Pulmonary artery endothelial cell (primary cell): ENCODE measurements at regions not wholly inside any gene's neighbourhood (a gene's known extent, or its start where the extent isn't known, plus 50 kb on each side); places are given as distances from the start of the nearest gene placed in this dataset.
"Not testable (repeated sequence)": the region's sequence is repeated elsewhere in the genome, so short reads cannot be mapped to it uniquely, and the experiment has no call there.

Experiments used
- DNase-seq: peaks from one replicate; pipeline ENCODE4 v3.0.0-alpha.2; 2011; ENCODE audit warnings: low read depth, low spot score

DNA sequence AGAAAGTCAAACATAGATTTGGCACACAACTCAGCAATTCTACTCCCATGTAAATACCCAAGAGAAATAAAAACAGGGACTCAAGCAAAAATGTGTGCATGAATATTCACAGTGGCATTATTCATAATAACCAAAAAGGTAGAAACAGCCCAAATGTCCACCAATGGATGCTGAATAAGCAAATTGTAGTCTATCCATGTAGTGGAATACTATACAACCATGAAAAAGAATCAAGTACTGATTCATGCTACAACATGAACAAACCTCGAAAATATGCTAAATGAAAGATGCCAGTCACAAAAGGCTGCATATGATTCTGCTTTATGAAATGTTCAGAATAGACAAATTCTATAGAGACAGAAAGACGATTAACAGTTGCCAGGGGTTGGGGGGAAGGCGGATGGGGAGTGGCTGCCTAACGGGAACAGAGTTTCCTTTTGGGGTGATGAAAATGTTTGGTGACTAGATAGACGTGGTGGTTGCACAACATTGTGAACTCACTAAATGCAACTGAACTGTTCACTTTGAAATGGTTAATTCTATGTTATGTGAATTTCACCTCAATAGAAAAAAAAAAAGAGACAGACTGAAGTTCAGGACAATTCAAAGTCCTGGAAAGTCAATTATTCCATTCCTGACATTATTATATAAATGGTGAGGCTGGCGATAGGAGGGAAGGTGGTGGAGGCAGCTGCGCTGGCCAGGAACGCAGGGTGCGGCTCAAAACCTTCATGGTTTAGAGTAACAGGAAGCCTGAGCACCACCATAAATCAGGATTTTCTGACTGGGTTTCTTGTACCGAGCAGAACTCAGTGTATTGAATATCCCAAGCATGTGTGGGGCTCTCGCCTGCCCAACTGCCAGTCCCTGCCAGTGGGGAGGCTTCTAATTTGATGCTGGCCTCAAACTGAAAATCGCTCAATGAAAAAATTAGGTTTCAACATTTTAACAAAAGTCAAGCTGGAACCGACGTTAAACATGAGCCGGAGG lies 300.9 kb downstream of the C16orf95 start:
- DNase-seq = no peak

DNA sequence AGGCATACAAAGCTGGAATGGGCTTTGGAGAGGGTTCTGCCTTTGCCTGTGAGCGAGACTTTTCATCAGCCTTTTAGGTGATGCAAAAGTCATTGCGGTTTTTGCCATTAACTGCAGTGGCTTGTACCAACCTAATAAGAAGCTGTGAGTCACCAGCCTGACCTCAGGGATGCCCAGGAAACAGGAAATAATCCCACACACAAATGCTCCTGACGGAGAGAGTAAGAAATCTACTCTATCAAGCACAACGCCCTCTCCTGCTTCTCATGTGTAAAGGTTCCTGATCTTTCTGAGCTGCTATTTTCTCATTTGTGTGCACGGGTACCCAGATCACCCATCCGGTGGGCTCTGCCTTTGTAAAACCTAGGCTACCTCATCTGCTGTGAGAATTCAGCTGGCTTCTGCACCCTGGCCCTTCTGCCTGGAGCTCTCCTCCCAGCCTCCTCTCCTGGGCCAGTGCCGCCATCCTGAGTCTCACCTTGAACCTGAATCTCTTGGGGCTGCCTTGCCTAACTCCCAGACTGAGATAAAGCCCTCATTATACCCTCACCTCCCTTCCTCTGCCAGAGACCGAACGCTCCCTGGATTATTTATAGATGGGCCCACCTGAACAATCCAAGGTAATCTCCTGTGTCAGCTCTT lies 299.7 kb downstream of the C16orf95 start:
- DNase-seq = peak; percentile 75

DNA sequence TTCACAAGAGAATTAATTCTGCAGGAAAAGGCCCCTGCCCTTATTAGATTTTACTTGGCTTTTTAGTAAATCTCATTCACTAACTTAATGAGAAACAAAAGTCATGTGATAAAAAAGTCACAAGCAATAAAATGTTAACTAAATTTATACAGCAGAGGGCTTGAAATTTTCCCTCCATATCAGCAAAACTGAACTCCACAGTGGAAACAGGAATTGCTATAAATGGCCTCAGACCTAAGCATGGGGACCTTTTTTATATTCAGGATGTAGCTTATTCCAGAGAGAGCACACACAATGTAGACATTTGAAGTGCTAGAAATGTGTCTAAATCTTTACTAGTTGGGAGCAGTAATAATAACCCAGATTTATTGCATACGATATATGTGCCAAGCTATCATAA lies 291.5 kb downstream of the C16orf95 start:
- DNase-seq = no peak

DNA sequence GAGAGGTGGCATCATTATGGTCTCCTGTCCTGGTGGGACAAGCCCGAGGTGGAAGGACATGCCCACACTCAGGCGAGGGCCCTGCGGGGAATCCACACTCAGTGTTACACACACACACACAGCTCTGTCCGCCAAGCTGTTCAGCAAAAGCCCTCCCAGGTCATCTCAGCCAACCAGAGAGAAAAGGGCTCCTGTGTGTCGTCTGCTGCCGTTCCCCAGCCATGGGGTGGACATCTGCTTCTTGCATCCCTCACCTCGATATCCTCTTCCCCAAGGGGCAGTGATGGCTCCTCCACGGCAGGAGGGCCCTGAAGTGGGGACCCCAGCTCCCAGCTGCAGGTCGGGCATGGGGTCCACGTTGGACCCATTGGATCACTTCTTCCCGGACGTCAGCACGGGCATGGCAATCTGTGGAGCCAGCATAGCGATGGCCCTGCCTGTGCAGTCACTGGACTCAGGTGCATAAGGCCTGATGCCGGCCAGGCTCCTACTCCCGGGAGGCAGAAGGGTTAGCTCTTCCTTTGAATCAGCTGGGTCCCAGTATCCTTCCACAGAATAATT lies 290.1 kb downstream of the C16orf95 start:
- no peak for DNase-seq

DNA sequence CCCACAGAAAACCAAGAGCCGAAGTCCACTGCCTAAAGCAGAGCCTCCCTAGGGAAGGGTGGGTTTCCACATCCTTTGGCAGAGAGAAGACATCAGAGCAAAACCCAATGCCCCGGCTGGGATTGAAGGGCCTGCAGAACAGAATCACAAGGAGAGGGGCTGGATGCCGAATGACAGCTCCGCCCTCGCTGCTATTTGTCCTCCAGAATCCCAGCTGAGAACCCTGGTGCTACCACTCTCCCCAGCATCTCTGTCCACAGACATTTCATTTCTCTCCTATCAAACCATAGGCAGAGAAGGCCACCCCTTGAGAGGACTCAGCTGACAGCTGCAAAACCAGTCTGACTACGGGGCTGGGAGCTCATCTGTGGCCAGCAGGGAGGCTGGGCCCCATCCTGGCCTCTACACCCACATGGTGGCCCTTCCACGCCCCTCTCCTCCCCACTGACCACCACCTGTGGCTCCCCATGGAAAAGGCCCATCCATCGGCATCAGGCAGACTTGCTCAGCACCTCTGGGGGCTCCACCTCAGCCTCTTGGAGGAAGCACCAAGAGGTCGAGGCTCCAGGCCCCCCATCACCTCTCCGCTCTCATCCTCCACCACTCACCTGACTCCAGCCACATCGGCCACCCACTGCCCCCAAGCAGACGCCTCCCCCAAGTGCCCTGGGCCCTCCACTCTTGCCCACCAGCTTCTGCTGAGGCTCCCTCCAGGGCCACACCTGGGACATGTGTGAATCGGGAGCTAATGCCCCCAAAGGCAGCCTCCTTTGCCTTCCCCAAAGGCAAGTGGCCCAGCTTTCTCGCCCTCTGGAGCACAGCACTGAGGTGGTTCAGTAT lies 288.5 kb downstream of the C16orf95 start:
- no peak for DNase-seq

DNA sequence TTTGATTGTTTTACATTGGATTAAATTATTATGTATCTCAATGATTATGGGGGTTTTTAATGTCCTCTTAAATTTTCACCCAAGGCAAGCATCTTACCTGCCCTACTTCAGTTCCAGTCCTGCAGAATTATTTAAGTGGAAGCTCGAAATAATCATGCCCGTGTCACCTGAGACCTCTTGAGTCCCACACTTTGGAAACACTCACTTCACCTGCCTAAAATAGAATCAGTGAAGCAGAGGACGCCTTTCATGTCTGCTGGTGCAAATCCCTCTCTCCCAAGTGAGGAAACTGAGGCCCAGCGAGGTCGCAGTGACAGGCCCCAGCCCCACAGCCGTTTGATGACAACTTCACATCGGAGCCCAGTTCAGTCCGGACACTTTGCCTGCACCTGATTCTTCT lies 284.6 kb downstream of the C16orf95 start:
- DNase-seq = no peak

DNA sequence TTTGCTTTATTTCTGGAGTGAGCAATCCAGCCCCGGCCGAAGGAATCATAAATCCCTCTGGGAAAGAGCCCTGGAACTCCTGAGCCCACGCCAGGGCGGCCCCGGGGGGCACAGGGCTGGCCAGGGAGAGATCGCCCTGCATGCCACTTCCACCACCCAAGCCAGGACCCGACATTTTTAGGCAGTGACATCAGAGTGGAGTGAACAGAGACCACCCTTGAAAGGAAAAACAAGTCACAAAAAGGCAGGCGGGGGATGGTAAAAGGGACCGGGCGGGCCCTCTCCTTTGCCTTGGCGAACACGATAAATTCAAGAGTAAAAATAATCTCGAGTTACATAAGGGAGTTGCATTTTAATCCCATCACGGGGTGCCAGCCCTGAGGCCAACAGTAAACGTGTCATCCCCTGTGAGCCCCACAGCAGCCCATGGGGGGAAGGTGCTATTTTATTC lies 284.1 kb downstream of the C16orf95 start:
- DNase-seq = no peak

DNA sequence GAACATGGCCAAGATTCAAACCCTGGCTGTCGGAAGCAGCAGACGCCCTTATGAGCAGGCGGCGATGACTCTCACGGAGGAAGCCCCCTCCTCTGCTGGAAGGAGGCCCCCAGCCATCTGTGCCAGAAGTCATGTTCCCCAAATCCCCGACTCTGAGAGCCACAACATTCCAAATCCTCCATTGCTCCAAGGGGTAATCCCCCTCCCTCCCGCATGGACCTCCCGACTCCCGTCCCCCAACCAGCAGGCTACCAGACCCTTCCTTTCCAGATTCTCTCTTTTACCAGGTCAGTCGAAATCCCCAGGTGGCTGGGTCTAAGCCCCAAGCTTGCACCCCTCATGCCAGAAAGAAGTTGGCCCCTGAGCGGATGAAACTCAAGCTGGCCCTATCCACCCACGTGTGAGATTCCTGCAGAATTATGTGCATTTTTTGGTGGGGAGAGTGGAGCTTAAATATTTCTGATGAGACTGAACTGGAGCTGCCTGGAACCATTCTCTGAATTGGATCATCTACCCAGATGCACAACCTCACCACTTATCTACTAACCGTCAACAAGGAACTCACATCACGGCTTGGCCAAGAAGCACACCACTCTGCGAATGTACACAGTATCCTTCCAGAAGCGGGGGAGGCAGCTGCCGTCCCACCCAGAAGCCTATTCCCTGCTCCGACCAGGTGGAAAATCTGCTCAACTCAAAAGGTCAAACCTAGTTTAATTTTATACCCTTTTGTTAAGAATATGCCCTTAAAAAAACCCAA lies 283.5 kb downstream of the C16orf95 start:
- no peak for DNase-seq

DNA sequence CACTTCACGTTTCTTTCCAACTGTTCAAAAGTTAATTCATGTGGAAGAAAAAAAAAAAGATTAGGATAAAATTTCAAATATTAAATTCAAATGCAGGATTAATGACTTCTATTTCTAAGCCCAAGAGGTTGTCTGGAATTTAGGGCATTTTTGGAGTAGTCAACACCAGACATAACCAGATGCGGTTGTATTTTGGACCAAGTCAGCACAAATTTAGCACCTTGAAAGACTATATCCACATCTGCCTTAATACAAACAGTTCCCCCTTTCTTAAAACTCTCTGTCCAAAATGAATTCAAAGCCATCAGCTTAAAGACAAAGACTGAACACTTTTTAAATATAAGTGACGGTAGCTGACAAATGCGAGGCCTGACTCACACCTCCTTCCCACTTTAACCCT lies 282.9 kb downstream of the C16orf95 start:
- DNase-seq = no peak

DNA sequence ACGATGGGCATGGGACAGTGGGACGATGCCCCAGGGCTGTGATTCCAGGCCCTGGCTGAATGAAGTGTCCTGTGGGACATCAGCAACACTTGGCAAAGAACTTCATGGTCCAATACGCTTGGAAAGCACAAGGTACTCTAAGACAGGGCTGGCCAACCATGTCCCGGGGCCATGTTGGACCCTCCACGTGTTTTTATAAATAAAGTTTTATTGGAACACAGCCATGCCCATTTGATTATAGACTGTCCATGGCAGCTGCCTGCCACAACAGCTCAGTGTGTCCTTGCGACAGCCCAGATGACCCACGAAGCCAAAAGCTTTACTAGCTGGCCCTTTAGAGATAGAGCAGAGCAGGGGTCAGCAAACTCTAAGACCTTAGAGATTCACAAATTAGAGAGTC lies 282.1 kb downstream of the C16orf95 start:
- no peak for DNase-seq

DNA sequence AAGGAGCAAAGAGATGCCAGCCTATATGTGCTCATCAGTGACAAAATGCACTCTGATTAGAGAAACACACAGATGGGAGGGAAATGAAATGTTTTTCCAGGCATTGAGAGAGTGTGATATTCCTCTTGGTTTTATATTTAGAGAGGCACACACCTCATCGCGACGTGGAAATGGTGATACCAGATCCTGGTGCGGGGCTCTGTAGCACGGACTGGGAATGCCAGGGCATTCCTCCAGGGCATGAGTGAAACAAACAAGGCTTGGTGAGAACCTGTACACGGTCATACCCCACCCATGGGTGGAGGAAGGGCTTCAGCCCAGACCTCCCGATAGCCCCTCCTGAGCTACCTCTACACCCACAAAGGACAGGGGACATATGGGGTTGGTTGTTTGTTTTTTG lies 280.2 kb downstream of the C16orf95 start:
- no peak for DNase-seq

DNA sequence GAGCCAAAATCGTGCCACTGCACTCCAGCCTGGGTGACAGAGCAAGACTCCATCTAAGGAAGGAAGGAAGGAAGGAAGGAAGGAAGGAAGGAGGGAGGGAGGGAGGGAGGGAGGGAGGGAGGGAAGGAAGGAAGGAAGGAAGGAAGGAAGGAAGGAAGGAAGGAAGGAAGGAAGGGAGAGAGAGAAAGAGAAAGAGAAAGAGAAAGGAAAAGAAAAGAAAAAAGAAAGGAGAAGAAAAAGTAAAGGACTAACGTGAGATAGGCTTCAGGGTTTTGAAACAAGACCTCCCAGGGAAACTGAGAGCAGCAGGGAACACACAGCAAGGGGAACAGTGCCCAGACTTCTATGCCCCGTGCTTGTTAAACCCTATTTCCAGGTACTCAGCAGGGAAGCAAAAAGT lies 278.7 kb downstream of the C16orf95 start:
- DNase-seq = not testable (repeated sequence)

DNA sequence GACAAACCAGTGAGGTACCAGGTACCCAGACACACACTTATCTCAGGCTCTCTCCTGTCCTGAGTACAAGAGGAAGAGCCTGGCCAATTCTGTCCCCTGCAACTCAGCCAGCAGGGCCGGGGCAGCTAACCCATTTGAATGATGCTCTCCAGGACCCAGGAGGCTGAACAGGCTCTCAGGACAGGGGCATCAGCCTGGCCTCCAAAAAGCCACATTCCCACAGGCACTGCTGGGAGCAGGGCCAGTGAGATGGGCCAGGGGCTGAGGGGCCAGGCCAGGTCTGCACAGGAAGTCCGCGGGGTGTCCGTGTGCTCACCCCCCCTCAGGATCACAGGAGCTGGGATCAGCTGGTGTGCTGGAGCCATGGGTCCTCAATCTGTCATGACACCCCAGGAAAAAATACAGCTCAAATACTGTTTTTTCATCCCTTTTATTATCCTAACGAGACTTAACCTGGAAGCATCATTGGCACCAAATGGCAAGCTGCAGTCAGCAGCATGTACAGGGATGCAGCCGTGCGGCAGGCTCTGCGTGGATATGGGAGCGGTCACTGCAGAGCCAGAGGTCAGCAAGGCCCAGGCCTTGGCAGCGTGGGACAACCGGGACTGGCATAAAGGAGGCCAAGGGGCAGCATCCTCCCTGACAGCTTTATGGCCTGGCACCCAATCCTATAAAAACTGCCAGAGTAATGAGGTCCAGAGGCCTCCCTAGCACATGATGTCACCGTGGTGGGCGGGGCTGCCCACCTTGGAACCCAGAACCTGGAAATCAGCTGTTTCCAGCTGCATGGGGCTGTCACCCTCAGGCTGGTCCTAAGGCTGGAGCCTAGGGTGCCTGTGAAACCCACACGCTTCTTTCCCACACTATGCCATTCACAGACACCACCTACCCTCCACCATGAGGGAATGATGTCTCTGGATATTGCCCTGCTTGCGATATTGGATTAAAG lies 276.7 kb downstream of the C16orf95 start:
- no peak for DNase-seq

DNA sequence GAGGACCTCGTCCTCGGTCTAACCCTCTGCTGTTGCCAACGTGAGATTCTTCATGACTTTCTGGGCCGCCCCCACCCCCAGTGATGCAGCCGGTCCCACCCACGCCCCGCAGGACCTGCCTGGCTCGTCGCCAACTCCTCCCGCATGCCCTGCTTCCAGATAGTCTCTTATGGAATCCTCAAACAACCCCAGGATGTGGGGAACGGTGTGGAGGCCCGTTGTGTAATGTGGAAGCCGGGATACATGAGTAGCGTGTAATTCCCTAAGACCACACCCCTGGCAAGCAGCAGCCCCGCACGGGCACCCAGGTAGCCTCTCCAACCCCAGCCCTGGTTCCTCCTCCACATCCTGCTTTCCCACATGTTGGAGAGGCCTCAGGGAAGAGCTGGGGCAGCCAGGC lies 275.9 kb downstream of the C16orf95 start:
- no peak for DNase-seq

DNA sequence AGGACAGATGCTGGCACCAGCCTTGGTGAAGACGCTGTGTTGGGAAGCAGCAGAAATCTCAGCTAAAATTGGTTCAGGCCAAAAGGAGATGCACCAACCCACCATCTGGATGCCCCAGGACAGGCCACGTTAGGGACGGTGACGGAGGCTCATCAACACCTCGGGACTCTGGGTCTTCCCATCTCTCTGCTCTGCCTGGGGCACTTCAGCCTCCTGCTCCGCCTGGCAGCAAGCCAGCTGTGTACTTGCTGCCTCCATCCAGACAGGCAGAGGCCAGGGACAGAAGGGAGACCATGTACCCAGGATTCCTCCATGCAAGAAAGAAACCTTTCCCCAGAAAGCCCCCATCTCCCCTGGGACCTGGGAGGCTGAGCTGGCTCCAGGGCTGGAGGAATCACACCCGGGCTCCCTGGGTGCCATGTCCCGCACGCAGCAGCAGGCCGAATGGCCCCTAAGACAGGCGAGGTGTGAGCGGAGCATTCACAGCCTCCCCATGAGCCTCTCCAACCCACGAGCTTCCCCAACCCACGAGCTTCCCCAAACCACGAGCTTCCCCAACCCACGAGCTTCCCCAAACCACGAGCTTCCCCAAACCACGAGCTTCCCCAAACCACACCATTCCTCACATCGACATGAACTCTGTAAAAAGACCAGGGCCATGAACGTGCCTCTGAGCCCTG lies 274.5 kb downstream of the C16orf95 start:
- DNase-seq = no peak

DNA sequence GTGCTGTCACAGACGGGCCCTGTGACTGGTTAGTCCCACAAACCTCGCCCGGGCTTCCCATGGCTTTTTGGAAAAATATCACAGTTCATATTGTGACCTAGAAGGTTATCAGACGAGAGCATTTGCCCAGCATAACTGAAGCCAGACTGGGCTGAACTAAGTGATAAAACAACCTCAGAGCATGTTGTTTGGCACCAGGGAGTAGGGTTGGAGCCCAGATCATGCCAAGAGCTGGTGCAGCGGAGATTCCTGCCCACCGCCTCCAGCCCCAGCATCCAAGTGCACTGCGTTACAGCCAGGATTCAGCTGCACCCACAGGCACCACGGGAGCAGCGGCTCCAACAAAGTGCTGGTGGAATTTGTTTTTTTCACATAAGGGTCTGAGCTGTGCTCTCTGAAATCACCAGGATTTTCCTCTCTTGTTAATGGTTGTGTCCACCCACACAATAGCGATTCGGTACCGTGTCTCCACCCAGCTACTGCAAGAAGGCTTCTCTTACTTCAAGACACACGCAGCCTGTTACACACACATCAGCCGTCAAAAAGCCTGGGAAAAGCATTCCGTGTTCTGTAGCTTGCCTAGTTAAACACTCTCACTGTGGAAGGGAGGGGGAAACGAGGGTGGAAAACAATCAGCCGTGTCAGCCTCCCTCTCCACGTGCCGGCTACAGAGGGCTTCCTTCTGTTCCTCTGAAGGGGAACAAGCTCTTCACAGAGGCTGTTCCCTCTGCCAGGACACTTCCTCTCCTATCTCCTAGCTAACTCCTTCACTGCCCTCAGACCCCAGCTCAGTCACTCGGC lies 273.8 kb downstream of the C16orf95 start:
- no peak for DNase-seq

DNA sequence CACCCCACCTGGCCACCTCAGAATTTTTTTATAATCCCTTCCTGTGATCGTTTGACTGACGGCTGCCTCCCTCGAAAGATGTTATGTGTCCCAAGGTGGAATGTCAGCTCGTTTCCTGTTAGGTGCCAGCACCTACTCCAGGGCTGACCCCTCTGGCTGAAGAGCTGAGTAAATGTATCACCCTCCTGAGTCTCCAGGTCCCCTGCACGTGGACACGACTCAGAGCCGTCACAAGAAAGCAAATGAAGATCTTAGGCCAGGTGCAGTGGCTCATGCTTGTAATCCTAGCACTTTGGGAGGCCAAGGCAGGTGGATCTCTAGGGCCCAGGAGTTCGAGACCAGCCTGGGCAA lies 273.2 kb downstream of the C16orf95 start:
- no peak for DNase-seq

DNA sequence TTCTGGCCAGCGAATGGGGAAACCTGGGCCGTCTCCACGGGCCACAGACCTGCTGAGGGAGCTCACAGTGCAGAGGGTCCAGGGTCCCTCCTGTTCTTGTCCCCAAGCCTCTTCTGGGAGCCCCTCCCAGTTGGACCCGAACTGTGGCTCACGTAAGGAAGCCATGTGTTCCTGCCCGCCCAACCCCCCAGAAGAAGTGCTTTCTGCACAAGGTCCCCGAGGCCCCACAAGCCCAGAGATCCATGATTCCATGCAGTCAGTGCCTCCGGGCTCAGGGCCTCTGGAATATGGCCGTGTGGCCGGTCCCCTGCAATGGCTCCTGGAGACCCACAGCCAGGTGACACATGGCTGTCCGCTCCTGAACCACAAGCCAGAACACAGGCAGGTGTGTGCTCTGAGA lies 272.4 kb downstream of the C16orf95 start:
- no peak for DNase-seq
